SK-N-SH (cell line): ENCODE measurements at regions not wholly inside any gene's neighbourhood (a gene's known extent, or its start where the extent isn't known, plus 50 kb on each side); places are given as distances from the start of the nearest gene placed in this dataset.

ENCODE experiments used
- CTCF ChIA-PET: fragments of 300-600, 350-600 bp; formaldehyde crosslinking; extraction: SDS; loops from one replicate; lab custom pipeline; 2021; lab: Yijun Ruan, JAX
- POLR2A ChIA-PET: fragments of 350-600 bp; sonication (Branson Sonifier 250); formaldehyde crosslinking; extraction: SDS; loops from one replicate; lab custom pipeline; 2020; ENCODE audit warnings: antibody characterized with exemption, inconsistent platforms; lab: Yijun Ruan, JAX
- DNase-seq: peaks from one replicate; pipeline ENCODE4 v3.0.0; 2012
- H2AFZ ChIP-seq: fragments of 200-600 bp; sonication (generic); 2 replicates; pipeline ENCODE4 v1.8.1; 2016; ENCODE audit warnings: antibody characterized with exemption, mild to moderate bottlenecking, low read depth
- H3F3A ChIP-seq: fragments of 200-600 bp; sonication (generic); replicated peaks from 2 replicates; pipeline ENCODE3; 2016; ENCODE audit warnings: antibody characterized with exemption, mild to moderate bottlenecking; ENCODE audit not compliant: insufficient read depth
- H3K27ac ChIP-seq, 2 experiments: fragments of 200-500 bp in 1 of 2; fragments of 200-600 bp in 1 of 2; sonication (Bioruptor generic) in 1 of 2; sonication (generic), shearing (Covaris generic) in 1 of 2; 2 replicates each; pipeline versions ENCODE4 v1.5.1 to v1.6.1; 2014 to 2016; ENCODE audit warnings: low read depth in 2 of 2, inconsistent platforms in 1 of 2, low read length in 1 of 2, mild to moderate bottlenecking in 1 of 2, mixed read lengths in 1 of 2
- H3K27me3 ChIP-seq: fragments of 200-600 bp; sonication (generic), shearing (Covaris generic); 2 replicates; pipeline ENCODE4 v1.6.1; 2016; ENCODE audit warnings: mixed run types; ENCODE audit not compliant: insufficient read depth
- H3K36me3 ChIP-seq, 2 experiments: fragments of 200-500 bp in 1 of 2; fragments of 200-600 bp in 1 of 2; sonication (Bioruptor generic) in 1 of 2; sonication (generic) in 1 of 2; replicated peaks in 1 of 2; 2 replicates each; pipeline versions ENCODE3 to v1.5.1; 2014 to 2016; ENCODE audit warnings: low read length in 1 of 2, mild to moderate bottlenecking in 1 of 2; ENCODE audit not compliant: insufficient read depth in 2 of 2, control insufficient read depth in 1 of 2
- H3K4me1 ChIP-seq, 2 experiments: fragments of 200-500 bp in 1 of 2; fragments of 200-600 bp in 1 of 2; sonication (Bioruptor generic) in 1 of 2; sonication (generic), shearing (Covaris generic) in 1 of 2; 2 replicates each; pipeline versions ENCODE4 v1.5.1 to v1.6.1; 2014 to 2016; ENCODE audit warnings: low read depth in 1 of 2, low read length in 1 of 2, mixed run types in 1 of 2; ENCODE audit not compliant: insufficient read depth in 2 of 2, control insufficient read depth in 1 of 2
- H3K4me2 ChIP-seq: fragments of 200-600 bp; sonication (generic), shearing (Covaris generic); 2 replicates; pipeline ENCODE4 v1.6.1; 2017; ENCODE audit warnings: mixed run types
- H3K4me3 ChIP-seq, 2 experiments: fragments of 200-500 bp in 1 of 2; fragments of 200-600 bp in 1 of 2; sonication (Bioruptor generic) in 1 of 2; sonication (generic), shearing (Covaris generic) in 1 of 2; 2 replicates each; pipeline versions ENCODE4 v1.5.1 to v1.8.1; 2014 to 2016; ENCODE audit warnings: low read depth in 2 of 2, inconsistent platforms in 1 of 2, low read length in 1 of 2, mild to moderate bottlenecking in 1 of 2, mixed read lengths in 1 of 2, moderate library complexity in 1 of 2
- H3K79me2 ChIP-seq: fragments of 200-600 bp; sonication (generic); 2 replicates; pipeline ENCODE4 v1.8.1; 2017; ENCODE audit warnings: mild to moderate bottlenecking; ENCODE audit not compliant: insufficient read depth
- H3K9ac ChIP-seq: fragments of 200-600 bp; sonication (generic); 2 replicates; pipeline ENCODE4 v1.6.1; 2017; ENCODE audit warnings: mixed run types
- H3K9me2 ChIP-seq: fragments of 200-600 bp; sonication (generic); 2 replicates; pipeline ENCODE4 v1.6.1; 2017; ENCODE audit warnings: mixed run types
- H3K9me3 ChIP-seq: fragments of 200-600 bp; sonication (generic); 2 replicates; pipeline ENCODE4 v1.6.1; 2017; ENCODE audit warnings: mixed run types, mild to moderate bottlenecking, moderate library complexity
- H4K20me1 ChIP-seq: fragments of 200-600 bp; sonication (generic); 2 replicates; pipeline ENCODE4 v1.6.1; 2017; ENCODE audit warnings: mild to moderate bottlenecking, mixed run types; ENCODE audit not compliant: insufficient read depth
- CHD2 ChIP-seq: fragments of 150-350 bp; IDR thresholded peaks from 2 replicates; pipeline ENCODE4 v1.6.1; 2018; ENCODE audit warnings: low read length; ENCODE audit not compliant: partially characterized antibody
- CTCF ChIP-seq: fragments of 200-600 bp; sonication (generic); IDR thresholded peaks from 2 replicates; pipeline ENCODE4 v1.6.1; 2017; ENCODE audit warnings: antibody characterized with exemption, mild to moderate bottlenecking, moderate library complexity
- ELF1 ChIP-seq: IDR thresholded peaks from 2 replicates; pipeline ENCODE4 v1.4.0; 2012
- EZH2phosphoT487 ChIP-seq: fragments of 200-600 bp; sonication (generic); IDR thresholded peaks from 2 replicates; pipeline ENCODE4 v1.6.1; 2017; ENCODE audit warnings: low read depth, mixed run types, mild to moderate bottlenecking, antibody characterized with exemption, moderate library complexity, borderline replicate concordance
- FOSL2 ChIP-seq: IDR thresholded peaks from 2 replicates; pipeline ENCODE4 v1.4.0; 2012; ENCODE audit warnings: low read depth, mild to moderate bottlenecking, moderate library complexity, borderline replicate concordance
- FOXM1 ChIP-seq: IDR thresholded peaks from 2 replicates; pipeline ENCODE4 v1.4.0; 2012; ENCODE audit warnings: low read depth, mild to moderate bottlenecking
- GABPA ChIP-seq: IDR thresholded peaks from 2 replicates; pipeline ENCODE4 v1.4.0; 2012; ENCODE audit warnings: low read depth, mild to moderate bottlenecking
- JUND ChIP-seq: IDR thresholded peaks from 2 replicates; pipeline ENCODE4 v1.4.0; 2012
- MXI1 ChIP-seq: IDR thresholded peaks from 2 replicates; pipeline ENCODE4 v1.6.1; 2012; ENCODE audit warnings: mild to moderate bottlenecking, low read depth, low read length, improper control_type of control experiment
- NFIC ChIP-seq: IDR thresholded peaks from 2 replicates; pipeline ENCODE4 v1.4.0; 2012; ENCODE audit warnings: borderline replicate concordance
- NRF1 ChIP-seq: IDR thresholded peaks from 2 replicates; pipeline ENCODE4 v1.6.1; 2012; ENCODE audit warnings: low read depth, mild to moderate bottlenecking, low read length
- POLR2AphosphoS5 ChIP-seq: IDR thresholded peaks from 2 replicates; pipeline ENCODE4 v1.6.1; 2012; ENCODE audit warnings: low read depth, low read length
- RFX5 ChIP-seq: IDR thresholded peaks from 2 replicates; pipeline ENCODE4 v1.6.1; 2012; ENCODE audit warnings: mild to moderate bottlenecking, improper control_type of control experiment, low read length
- RXRA ChIP-seq: IDR thresholded peaks from 2 replicates; pipeline ENCODE4 v1.4.0; 2012; ENCODE audit warnings: low read depth, mild to moderate bottlenecking, borderline replicate concordance
- TCF12 ChIP-seq: IDR thresholded peaks from 2 replicates; pipeline ENCODE4 v1.4.0; 2012
- TEAD4 ChIP-seq: IDR thresholded peaks from 2 replicates; pipeline ENCODE4 v1.4.0; 2012; ENCODE audit warnings: mild to moderate bottlenecking, borderline replicate concordance; ENCODE audit not compliant: insufficient read depth
- YY1 ChIP-seq: IDR thresholded peaks from 2 replicates; pipeline ENCODE4 v1.4.0; 2012; ENCODE audit warnings: low read depth, mild to moderate bottlenecking
- WGBS: methylation state at CpG from one replicate; pipeline ENCODE4 v1.1.6; 2017; ENCODE audit warnings: low lambda C conversion rate; 5-methylcytosine and 5-hydroxymethylcytosine counted together
- TF ChIP-seq, protein P1 (sequence below): IDR thresholded peaks from 2 replicates; pipeline ENCODE4 v1.4.0; 2012; ENCODE audit warnings: low read depth, borderline replicate concordance
- TF ChIP-seq, protein P2 (sequence below): fragments of 150-350 bp; IDR thresholded peaks from 2 replicates; pipeline ENCODE4 v1.6.1; 2017; ENCODE audit warnings: antibody characterized with exemption, low read length, low read depth, borderline replicate concordance

DNA sequence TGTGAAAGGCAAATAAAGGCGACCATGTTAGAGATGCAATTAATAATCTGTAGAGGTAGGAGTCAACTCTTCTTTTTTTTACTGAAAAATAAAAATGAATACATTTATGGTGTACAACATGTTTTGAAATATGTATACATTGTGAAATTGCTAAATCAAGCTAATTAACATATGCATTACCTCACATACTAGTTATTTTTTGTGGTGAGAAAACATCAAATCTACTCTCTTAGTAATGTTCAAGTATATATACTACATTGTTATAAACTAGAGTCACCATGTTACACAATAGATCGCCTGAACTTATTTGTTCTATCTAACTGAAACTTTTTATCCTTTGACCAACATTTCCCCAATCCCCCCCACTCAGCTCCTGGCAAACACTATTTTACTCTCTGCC lies 143.2 kb downstream of the POU4F1 start:
- no peak for TF ChIP-seq ELF1
- no peak for TF ChIP-seq CHD2
- TF ChIP-seq MXI1 = no peak
- no peak for TF ChIP-seq TCF12
- TF ChIP-seq, protein P1, sequence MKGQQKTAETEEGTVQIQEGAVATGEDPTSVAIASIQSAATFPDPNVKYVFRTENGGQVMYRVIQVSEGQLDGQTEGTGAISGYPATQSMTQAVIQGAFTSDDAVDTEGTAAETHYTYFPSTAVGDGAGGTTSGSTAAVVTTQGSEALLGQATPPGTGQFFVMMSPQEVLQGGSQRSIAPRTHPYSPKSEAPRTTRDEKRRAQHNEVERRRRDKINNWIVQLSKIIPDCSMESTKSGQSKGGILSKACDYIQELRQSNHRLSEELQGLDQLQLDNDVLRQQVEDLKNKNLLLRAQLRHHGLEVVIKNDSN = no peak
- no peak for TF ChIP-seq NFIC
- no peak for TF ChIP-seq JUND
- no peak for TF ChIP-seq RXRA
- TF ChIP-seq GABPA = no peak
- TF ChIP-seq NRF1 = no peak
- no peak for TF ChIP-seq POLR2AphosphoS5
- TF ChIP-seq CTCF = no peak
- no peak for TF ChIP-seq RFX5
- no peak for TF ChIP-seq YY1
- TF ChIP-seq EZH2phosphoT487 = no peak
- TF ChIP-seq TEAD4 = no peak
- ChIA-PET CTCF (interaction anchor here (1.4 kb wide), 1 partner anchor 9 kb away, joined by 4 read pairs; no protein-coding TSS in a partner anchor), POLR2A (no interaction called here)
- H2AFZ ChIP-seq = no peak overlapping the region
- no peak for DNase-seq
- H3K36me3 ChIP-seq = no peaks in the 10 kb centered on the region
- no peak overlapping the region for H3K4me2 ChIP-seq
- H3K27me3 ChIP-seq = no peaks in the 10 kb centered on the region
- no peak overlapping the region for H3K27ac ChIP-seq
- no peak overlapping the region for H3K4me3 ChIP-seq
- H3K9me2 ChIP-seq = no peaks in the 10 kb centered on the region
- H3K9me3 ChIP-seq = no peaks in the 10 kb centered on the region
- no peak overlapping the region for H3K9ac ChIP-seq
- H4K20me1 ChIP-seq = no peaks in the 10 kb centered on the region
- no peaks in the 10 kb centered on the region for H3F3A ChIP-seq
- WGBS = 21% methylated on average over 2 of the region's 2 CpGs
- no peaks in the 10 kb centered on the region for H3K4me1 ChIP-seq
- no peaks in the 10 kb centered on the region for H3K79me2 ChIP-seq

GRCh38 chr13:78443839-78444238 lies 159.5 kb downstream of the POU4F1 start:
- CTCF ChIA-PET = interaction anchor here (1.2 kb wide), 1 partner anchor 32 kb away, joined by 4 read pairs; no protein-coding TSS in a partner anchor
- Histone ChIP-seq H3K9ac (no peak overlapping the region), H2AFZ (no peak overlapping the region), H3K79me2 (no peaks in the 10 kb centered on the region), H3K4me1 (no peaks in the 10 kb centered on the region), H3K9me3 (no peaks in the 10 kb centered on the region), H3K27me3 (no peaks in the 10 kb centered on the region), H3K27ac (no peak overlapping the region), H3K9me2 (no peaks in the 10 kb centered on the region), H3F3A (no peaks in the 10 kb centered on the region), H3K36me3 (no peaks in the 10 kb centered on the region), H3K4me2 (no peak overlapping the region), H3K4me3 (no peak overlapping the region), H4K20me1 (no peaks in the 10 kb centered on the region)
- DNase-seq = no peak
- POLR2A ChIA-PET = no interaction called here
- WGBS = 11% methylated on average over 4 of the region's 4 CpGs
- TF ChIP-seq, protein P2, sequence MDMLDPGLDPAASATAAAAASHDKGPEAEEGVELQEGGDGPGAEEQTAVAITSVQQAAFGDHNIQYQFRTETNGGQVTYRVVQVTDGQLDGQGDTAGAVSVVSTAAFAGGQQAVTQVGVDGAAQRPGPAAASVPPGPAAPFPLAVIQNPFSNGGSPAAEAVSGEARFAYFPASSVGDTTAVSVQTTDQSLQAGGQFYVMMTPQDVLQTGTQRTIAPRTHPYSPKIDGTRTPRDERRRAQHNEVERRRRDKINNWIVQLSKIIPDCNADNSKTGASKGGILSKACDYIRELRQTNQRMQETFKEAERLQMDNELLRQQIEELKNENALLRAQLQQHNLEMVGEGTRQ = no peak
- TF ChIP-seq FOXM1 (no peak), FOSL2 (no peak), CHD2 (no peak), RFX5 (no peak)
